ENCODE measurements at regions not wholly inside any gene's neighbourhood (a gene's known extent, or its start where the extent isn't known, plus 50 kb on each side); places are given as distances from the start of the nearest gene placed in this dataset.

DNA sequence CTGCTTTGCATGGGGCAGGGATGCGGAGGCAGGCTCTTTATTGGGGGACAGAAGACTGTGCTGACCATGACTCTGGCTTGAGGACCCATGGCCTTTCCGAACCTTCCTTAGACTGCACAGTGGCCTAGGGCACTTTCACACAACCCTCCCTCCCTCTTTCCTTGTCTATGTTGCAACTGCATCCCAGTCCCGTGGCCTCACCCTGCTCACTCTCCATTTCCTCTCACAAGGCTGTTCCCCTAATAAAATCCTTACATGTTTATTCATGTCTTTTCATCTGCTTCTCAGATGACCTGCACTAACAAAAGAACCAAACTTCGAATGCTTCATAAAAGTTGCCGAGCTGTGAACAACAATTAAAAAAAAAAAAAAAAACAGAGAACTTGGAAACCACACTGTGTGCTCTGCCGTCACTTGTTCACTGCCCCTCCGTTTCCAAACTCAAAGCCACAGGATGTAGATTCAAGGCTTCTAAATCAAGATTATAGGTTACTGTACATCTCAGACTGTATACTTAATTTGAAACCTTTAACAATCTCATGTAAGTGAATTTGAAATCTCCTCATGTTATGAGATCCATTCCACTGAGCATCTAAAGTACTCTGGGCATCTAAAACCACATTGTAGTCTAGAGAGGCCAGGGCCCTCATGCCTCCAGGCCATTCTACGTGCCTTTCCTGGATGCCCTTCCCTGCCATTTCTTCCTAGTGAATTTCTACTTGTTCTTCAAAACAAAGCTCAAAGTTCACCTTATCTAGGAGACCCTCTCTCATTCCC lies 265.9 kb downstream of the SNX13 start:
- Mint-ChIP-seq H3K27ac (0 out of 2 replicates have a peak overlapping the region, but pooled peaks have one; percentile 5), H3K9me3 (no peaks in the 10 kb centered on the region), H3K27me3 (ENCODE audit: insufficient read depth) (no peaks in the 10 kb centered on the region; the same call in 1 of the 2 replicates), H3K4me1 (ENCODE audit: low read depth) (peaks cover 54% of the 10 kb centered on the region), H3K36me3 (ENCODE audit: low read depth) (0 out of 2 replicates have a peak, but pooled peaks cover 6% of the 10 kb centered on the region), H3K4me3 (no peak overlapping the region)
- no peak for DNase-seq
- TF ChIP-seq, protein P1, sequence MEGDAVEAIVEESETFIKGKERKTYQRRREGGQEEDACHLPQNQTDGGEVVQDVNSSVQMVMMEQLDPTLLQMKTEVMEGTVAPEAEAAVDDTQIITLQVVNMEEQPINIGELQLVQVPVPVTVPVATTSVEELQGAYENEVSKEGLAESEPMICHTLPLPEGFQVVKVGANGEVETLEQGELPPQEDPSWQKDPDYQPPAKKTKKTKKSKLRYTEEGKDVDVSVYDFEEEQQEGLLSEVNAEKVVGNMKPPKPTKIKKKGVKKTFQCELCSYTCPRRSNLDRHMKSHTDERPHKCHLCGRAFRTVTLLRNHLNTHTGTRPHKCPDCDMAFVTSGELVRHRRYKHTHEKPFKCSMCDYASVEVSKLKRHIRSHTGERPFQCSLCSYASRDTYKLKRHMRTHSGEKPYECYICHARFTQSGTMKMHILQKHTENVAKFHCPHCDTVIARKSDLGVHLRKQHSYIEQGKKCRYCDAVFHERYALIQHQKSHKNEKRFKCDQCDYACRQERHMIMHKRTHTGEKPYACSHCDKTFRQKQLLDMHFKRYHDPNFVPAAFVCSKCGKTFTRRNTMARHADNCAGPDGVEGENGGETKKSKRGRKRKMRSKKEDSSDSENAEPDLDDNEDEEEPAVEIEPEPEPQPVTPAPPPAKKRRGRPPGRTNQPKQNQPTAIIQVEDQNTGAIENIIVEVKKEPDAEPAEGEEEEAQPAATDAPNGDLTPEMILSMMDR (IDR thresholded peaks at IDR 0.05): no peak

DNA sequence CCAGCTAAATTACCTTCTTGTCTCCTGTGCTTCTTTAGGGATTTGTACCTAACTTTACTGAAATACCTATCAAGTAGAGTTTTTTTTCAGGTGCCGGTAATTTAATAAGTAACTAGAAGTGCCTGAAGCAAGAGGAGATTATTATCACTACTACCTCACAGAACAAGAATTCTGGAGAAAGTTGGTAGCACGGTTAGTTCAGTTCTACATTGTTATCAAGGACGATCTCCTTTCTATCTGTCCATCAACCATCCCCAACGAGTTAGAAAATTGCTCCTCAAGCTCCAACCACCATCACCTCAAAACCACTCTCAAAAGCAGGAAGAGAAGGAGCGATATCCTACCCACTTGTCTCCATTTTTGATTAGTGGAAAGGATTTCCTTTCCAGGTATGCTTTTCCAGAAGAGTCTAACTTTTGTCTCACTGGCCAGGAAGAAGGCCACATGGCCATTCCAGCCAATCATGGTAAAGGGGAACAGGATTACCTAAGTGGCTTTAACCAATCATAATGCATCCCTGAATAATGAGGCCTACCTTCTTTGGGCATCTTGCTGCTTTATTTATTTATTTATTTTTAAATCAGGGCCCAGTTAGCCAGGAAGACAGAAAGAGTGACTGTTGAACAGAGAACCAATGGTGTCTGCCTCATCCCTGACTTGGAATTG lies 265.2 kb downstream of the SNX13 start:
- Mint-ChIP-seq H3K27me3 (ENCODE audit: insufficient read depth) (no peaks in the 10 kb centered on the region; the same call in 1 of the 2 replicates), H3K4me3 (no peak overlapping the region), H3K36me3 (ENCODE audit: low read depth) (0 out of 2 replicates have a peak, but pooled peaks cover 6% of the 10 kb centered on the region), H3K27ac (no peak overlapping the region), H3K4me1 (ENCODE audit: low read depth) (peaks cover 61% of the 10 kb centered on the region), H3K9me3 (no peaks in the 10 kb centered on the region)
- no peak for DNase-seq
- TF ChIP-seq, protein P1 (IDR thresholded peaks at IDR 0.05): no peak

- H3K27me3 Mint-ChIP-seq (ENCODE audit: insufficient read depth): no peaks in the 10 kb centered on the region; the same call in 1 of the 2 replicates
- H3K4me1 Mint-ChIP-seq (ENCODE audit: low read depth): peaks cover 85% of the 10 kb centered on the region
- TF ChIP-seq, protein P1 (IDR thresholded peaks at IDR 0.05): no peak
- H3K36me3 Mint-ChIP-seq (ENCODE audit: low read depth): 0 out of 2 replicates have a peak, but pooled peaks cover 6% of the 10 kb centered on the region
- H3K9me3 Mint-ChIP-seq: no peaks in the 10 kb centered on the region
- H3K4me3 Mint-ChIP-seq: peak overlapping the region; percentile 25; the same call in 1 of the 2 replicates
- H3K27ac Mint-ChIP-seq: peak overlapping the region; percentile 65
- peak; percentile 59 for DNase-seq
These were observed 262.9 kb downstream of the SNX13 start for GRCh38 chr7:17677408-17677807.

DNA sequence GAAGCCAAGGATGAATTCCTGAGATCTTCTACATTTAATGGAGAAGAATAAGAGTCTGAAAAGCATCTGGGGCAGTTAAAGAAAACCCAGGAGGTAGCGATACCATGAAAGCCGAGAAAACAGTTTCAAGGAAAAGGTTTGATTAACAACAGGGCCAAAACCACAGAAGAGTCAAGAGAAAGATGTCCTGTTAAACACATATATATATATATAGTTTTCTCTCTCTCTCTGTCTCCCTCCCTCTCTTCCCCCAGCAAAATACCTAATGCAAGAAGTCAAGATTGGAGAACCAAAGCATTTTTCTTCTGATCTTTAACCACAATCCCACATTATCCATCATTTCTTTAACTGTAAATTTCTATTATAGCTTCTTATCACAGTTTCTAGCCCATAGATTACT lies 261.4 kb downstream of the SNX13 start:
- DNase-seq: no peak
- TF ChIP-seq, protein P1 (IDR thresholded peaks at IDR 0.05): no peak
- Mint-ChIP-seq H3K4me1 (ENCODE audit: low read depth) (peaks cover 99% of the 10 kb centered on the region), H3K27ac (peak overlapping the region; percentile 28), H3K36me3 (ENCODE audit: low read depth) (0 out of 2 replicates have a peak, but pooled peaks cover 6% of the 10 kb centered on the region), H3K4me3 (no peak overlapping the region), H3K27me3 (ENCODE audit: insufficient read depth) (no peaks in the 10 kb centered on the region; the same call in 1 of the 2 replicates), H3K9me3 (no peaks in the 10 kb centered on the region)

- peak overlapping the region; percentile 85 for H3K27ac Mint-ChIP-seq
- TF ChIP-seq, protein P1 (IDR thresholded peaks at IDR 0.05): no peak
- H3K9me3 Mint-ChIP-seq: no peaks in the 10 kb centered on the region
- no peaks in the 10 kb centered on the region; the same call in 1 of the 2 replicates for H3K27me3 Mint-ChIP-seq (ENCODE audit: insufficient read depth)
- peak overlapping the region; percentile 74 for H3K4me3 Mint-ChIP-seq
- peaks cover 94% of the 10 kb centered on the region for H3K4me1 Mint-ChIP-seq (ENCODE audit: low read depth)
- DNase-seq: peak; percentile 52
- 0 out of 2 replicates have a peak, but pooled peaks cover 6% of the 10 kb centered on the region for H3K36me3 Mint-ChIP-seq (ENCODE audit: low read depth)
These were observed 260.8 kb downstream of the SNX13 start for GRCh38 chr7:17679458-17679857.

Measured in HFFc6 (cell line).